Kidney glomerular epithelial cell (primary cell): ENCODE measurements at regions not wholly inside any gene's neighbourhood (a gene's known extent, or its start where the extent isn't known, plus 50 kb on each side); places are given as distances from the start of the nearest gene placed in this dataset.

Experiments used
- DNase-seq: peaks from one replicate; lab custom pipeline; 2025; lab: John Stamatoyannopoulos, UW

DNA sequence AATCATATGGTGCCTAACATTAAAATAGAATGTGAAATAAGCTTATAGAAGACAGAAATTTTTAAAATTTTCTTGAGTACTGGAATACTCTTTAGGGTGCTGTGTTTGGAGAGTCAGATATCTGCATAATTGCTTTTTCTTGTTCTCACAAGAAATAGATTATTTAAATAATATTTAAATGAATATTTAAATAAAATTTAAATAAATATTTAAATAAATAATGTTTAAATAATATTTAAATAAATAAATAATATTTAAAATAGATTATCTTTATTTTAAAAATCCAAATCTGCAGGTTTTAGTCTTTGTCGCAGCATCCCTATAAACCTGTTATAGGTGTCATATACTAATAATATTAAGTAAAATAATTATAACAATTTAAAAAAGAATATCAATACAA is 1589.4 kb downstream of the MAT2B start:
- no peak for DNase-seq

DNA sequence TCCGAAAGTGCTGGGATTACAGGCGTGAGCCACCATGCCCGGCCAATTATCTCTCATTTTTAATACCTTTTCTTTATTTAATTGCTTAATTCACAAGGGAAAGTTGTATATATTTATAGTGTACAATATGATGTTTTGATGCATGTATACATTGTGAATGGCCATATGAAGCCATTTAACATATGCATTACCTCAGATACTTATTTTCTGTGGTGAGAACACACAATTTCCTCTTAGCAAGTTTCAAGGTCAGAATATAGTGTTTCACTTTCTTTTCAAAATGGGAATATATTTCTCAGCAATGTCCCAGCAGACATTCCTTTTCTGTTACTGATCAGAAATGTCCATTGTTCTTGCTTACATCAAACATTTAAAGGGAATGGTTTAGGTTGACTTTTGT is 1596.3 kb downstream of the MAT2B start:
- DNase-seq = no peak

DNA sequence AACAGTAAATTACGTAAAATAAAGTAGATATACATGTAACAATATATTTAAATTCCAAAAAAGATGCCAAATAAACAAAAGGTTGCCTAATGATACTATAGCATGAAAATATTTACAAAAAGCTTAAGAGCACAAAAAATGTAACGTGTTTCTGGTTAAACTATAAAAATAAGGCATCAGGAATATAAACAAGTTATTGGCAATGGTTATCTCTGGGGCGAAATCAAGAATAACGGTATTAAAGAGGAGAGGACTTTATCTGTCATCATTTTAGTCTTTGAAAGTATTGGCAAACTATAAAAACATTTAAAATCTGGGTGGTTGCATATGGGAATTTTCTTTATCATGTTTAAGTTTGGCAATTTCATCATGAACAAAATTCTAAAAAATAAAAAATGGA is 1599.2 kb downstream of the MAT2B start:
- no peak for DNase-seq

DNA sequence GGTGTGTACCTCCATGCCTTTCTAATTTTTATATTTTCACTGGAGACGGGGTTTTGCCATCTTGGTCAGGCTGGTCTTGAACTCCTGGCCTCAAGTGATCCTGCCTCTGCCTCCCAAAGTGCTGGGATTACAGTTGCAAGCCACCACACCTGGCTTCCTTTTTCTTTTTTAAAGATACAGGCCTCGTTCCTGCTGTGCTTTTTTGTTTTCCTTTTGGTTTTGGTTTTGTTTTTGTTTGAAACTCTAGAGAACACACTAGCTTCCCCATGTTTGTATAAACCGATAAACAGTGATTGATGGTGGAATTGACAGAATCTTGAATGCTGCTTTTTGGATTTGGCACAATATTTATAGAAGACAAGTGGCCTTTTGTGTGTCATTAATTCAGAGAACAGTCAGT is 1603.4 kb downstream of the MAT2B start:
- no peak for DNase-seq

DNA sequence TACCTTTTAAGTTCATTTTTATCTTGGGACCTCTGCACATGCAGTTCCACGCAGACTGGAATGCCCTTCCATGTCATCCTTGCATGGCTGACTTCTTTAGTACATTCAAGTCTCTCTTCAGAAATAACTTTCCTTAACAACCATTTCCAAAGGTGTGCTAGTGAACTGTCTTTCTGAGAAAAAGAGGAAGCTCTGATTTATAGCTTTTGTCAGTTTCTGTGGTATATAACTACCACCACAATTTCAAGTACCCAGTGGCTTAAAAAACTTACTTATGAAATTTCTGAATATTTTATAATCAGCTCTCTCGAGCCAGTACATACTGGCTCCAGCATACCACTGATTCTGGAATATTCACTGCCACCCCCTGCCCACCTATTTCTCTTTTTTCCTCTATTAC is 1613.8 kb downstream of the MAT2B start:
- DNase-seq = no peak

DNA sequence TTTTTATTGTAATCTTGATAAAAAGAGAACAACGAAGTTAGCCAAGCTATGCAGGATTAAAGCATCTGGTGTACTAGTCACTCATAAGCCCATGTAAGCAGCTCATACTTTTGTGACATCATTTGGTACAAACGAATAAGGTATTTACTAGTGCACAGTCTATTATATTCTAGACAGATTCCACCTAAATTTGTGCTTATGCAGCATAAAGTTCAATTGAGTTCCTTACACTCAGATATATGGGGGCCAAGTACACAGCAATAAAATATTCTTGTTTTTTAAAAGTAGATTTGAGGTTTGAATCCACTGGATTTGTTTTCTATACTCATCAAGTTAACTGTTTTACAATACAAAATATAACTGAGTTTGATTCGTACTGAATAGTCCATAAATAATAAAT is 1621.2 kb downstream of the MAT2B start:
- no peak for DNase-seq

DNA sequence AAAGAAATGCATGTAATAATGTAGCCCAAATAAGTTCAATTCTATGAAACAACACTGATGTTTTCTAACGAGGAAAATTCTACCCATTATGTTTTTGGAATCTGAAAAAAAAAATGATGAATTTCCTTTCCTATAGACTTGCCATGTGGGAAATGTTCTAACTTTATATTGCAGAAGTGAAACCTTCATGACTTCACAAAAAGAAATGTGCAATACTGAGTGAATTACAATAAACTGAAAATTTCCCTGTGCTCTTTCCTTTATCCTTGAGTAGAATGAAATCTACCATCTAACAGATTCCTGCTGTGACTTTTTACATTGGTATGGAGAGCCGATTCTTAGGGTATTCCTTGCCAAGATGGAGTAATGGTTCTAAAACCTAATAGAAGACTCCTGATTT is 1622.5 kb downstream of the MAT2B start:
- DNase-seq = no peak

DNA sequence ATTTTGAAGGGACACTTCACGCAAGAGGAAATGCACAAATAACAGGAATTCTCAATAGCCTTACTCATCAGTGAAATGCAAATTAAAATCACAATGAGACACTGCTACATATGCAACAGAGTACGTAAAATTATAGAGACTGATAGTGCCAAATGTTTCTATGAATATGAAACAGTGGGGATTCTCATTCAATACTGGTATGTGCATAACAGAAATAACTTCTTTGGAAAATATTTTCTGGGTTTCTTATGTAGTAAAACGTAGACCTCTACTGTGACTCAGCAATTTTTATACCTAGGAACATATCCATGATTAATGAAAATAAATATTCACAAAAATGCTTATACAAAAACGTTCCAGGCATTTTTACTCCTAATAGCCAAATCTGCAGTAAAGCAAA is 1625.2 kb downstream of the MAT2B start:
- DNase-seq = no peak

DNA sequence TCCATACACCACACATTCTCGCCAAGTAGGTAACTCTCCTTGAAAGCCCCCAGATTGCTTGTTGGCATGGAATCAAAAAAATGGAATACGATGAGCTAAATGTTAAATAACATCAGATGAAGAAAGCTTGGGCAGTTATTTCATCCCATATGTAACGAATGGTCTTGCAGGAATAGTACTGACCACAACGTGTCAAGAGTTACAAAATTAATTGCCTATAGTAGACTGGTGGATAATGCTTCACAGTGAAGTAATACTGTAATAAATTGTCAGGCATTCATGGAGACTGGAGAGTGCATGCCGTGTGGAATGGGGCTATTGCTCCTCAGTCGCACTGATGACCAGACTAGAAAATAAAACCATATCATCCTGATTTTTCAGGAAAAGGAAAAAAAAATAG is 1628.7 kb downstream of the MAT2B start:
- no peak for DNase-seq

DNA sequence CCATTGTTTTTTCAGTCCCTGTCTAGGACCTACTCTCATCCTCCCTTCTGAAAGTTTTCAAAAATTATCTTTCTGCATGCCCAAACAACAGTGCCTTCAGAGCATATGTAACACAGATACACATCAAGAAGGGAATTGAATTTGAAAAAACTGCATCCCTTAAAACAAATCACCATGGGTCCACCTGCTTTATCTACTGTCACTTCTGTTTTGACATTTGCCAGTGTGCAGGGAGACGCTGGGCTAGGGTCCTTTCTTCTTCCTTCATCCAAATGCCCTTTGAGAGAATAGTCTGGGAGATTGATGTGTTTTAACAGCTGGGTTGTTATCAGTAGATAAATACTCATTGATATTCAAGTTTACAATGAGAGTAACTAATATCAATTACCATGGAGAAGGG is 1630.1 kb downstream of the MAT2B start:
- DNase-seq = no peak

DNA sequence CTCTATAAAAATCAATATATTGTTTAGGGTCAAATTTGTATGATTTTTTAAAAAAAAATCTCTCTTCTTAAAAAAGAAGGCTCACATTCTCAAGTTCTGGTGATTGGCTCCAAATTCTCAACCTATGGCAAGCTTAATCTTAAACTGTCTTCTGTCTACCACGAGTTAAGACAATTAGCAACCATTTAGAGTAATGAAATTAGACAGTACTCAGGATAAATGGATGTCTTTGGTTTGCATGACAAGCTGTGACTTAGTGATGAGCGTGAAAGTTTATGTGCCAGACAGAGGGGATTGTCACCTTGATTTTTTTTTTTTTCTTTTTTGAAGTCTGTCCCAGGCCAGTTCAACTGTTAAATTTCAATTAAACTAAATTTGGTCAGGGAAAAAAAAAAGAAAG is 1632.3 kb downstream of the MAT2B start:
- no peak for DNase-seq

DNA sequence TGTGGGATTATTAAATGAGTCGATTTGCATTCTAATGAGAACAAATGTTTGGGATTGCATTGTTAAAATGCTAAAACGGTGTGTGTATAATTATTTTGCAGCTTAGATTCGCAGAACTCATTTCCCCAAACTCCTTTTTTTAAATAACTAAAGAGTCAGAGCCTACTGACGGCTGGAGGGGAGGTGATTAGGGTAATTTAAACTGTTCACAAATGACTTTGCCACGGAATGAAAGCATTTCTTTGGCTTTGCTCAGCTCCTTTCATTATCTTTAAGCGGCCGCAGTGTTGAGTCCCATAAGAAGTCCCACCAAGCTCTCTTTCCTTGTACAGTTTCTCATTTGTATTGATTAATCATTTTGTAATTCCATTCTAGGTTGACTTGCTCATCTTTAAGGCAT is 1632.8 kb downstream of the MAT2B start:
- DNase-seq = no peak

DNA sequence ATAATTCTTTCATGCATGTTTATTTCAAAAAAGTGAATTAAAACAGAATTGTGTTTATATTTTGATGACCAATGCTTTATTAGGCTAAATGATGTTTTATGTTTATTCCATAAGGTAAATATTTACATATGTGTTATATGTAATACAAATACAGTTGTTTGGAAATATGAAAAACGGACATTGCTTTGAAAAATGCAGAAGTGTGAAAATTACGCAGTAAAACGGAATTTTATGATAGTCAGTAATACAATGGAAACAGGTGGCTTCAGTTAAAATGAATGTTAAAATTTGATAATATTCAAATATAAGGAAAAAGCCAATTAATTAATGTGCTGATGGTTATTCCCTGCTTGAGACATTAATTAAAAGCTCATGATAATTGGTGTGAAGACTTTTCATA is 1633.8 kb downstream of the MAT2B start:
- no peak for DNase-seq

DNA sequence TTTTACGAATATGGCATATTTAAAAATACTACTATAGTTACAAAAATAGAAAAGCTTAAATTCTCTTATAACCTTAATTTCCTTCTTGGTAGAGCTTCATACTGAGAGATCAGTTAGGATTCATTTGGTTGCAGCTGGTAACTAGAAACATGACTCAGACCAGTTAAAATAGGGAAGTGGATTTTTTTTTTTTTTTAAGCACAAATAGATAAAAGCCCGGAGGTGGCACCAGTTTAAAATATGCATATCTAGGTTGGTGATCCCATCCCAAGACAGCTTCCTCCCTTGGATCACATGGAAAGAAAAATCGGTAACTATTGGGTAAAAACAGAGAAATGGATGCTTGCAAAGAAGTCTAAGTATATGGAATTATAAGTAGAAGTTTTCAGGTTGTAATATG is 1634.3 kb downstream of the MAT2B start:
- DNase-seq = no peak

DNA sequence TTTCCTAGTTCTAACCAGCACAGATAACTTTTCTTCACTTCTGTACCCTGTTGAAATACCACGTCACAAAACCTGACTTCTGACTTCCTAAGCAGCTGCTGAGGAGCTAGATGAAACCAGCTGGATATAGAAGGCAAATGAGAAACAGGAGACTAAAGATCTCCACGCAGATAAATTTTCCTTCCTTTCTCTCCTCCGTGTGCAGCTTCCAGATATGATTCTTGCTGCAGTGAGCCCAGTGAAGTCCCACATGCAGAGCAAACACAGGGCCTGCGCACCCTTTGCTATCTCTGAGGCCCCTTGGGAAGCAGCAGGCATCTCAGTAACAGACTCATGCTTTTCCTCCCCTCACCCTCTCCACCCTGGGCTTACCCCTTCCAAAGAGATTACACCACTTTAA is 1638.3 kb downstream of the MAT2B start:
- DNase-seq = no peak

DNA sequence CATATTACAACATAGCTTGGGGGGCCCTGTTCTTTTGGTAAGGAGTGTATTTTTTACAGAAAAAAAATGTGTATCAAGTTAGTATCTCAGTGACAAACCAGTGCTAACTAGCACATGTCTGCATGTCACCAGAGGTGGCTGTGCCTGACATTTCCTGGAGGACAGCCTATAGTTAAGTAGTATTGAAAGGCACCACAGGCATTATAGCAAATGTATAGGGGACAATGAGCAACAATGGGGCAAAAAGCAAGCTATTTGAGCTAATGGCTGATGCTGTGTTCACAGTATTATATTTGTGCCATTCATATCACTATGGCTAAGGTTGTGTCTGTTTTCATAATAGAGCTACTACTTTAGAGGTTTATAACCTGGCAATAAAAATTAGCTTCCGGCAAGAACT is 1644.0 kb downstream of the MAT2B start:
- no peak for DNase-seq

DNA sequence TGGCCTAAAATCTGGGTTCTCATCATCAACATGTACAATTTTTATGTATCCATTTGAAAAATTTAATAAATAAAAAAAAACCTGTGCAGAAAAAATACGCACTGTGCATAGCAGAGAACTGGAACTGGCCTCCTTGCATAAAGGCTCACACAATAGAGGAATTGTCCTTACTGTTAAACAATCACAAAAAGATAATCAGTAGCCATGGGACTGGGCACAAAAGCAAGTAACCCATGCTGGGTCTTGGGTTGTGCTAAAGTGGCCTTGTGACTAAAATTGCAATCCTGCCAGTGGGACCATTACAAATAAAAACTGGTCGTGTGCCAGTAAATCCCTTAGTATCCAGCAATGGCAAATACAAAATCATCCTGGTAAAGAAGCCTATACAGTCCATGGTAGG is 1646.6 kb downstream of the MAT2B start:
- DNase-seq = no peak

DNA sequence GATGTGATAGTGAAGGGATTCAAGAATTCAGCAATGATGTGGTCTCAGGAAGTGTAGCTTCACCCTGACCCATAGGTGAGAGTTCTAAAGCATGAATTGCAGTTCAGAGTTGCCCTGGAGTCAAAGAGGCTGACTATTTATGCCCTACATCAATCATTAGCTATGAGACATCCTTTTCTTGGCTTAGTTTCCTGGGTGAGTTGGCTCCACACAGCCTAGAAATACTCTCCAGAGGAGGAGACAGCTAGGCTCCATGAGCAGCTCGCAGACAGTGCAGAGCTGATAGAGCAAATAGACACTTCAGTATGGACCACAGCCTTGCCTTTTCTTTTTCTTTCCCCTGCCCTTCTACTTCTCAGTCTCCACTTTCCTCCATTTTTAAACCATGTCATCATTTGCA is 1651.8 kb downstream of the MAT2B start:
- peak; percentile 52 for DNase-seq

DNA sequence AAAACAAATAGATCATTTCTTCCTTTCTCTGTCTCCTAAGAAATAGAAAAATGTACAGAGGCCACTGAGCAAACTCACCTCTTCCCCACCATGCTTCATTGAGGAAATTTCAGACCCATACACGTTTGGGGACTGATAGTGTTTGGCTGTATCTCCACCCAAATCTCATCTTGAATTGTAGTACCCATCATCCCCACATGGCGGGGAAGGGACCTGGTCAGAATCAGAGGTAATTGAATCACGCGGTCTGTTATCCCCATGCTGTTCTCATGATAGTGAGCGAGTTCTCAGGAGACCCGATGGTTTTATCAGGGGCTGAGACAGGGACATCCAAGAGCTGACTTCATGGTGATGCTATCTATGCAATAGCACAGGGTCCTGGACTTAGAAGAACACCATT is 1655.8 kb downstream of the MAT2B start:
- no peak for DNase-seq

DNA sequence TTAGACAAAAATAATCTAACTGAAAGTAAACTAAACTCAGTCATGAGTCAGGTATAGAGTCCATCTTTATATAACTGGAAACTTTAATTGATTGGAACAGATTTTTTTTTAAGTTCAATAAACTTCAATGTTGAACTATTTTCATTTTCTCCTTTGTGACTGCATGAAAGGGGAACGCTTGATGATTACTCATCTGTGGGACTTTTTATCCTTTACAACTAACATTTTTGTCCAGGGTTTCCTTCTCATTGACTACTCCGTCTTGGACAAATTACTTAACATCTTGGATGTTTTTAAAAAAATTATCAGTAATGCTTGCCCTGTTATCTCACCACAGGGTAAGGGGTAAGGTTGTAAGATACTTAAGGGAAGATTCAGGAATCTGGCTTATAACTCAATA is 1658.4 kb downstream of the MAT2B start:
- DNase-seq = no peak

DNA sequence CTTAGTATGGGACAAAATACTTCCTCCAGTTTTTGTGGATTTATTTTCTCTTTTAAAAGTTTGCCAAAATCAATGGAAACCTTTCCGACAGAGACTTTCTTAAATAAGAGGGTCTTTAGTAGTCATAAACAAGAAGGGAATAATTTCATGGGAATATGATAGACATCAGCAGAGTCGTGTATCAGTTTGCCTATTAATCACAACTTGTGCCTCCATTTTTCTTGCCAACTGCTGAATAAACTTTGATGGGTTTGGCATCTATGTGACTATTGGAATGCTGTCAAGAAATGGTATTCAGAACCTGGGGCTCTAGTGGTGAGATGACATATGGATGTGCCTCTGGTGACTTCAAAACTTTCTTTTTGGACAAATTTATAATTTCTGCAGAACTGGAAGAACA is 1668.2 kb downstream of the MAT2B start:
- DNase-seq = no peak

DNA sequence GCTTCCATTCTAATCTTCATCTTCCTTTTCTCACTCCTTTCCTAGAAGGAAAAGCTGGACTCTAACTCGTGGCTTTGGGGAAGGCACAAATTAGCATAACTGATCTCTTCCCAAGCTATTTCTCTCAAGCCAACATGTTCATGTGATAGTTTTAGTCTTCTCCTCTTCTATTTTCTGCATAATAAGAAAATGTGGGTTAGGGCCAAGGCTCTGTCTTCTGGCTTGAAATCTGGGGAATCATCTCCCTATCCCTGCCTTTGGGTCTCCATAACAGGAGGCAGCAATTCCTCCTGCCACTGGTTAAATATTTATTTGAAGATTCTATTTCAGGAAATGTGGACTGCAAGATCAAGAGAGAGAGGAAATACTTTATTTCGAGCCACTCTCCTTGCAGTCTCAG is 1669.6 kb downstream of the MAT2B start:
- DNase-seq = no peak

DNA sequence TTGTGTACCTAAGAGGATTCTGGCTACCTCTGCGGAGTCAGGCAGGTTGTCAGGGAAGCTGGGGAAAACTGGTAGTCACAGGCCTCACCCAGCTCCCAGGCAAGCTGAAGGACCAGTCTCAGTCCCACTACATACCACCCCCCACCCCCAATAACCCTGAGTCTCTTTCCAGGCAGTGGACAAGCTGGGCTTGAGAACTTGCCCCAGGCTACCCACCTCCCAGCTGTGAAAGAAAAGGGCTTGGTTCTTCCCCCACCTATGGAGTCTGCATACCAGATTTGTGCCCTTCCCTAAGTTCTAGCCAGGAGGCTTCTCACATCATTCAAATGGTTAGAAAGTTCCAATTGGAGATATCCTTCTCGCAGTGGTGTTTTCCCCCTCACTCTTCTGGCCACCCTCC is 1678.8 kb downstream of the MAT2B start:
- DNase-seq = no peak

DNA sequence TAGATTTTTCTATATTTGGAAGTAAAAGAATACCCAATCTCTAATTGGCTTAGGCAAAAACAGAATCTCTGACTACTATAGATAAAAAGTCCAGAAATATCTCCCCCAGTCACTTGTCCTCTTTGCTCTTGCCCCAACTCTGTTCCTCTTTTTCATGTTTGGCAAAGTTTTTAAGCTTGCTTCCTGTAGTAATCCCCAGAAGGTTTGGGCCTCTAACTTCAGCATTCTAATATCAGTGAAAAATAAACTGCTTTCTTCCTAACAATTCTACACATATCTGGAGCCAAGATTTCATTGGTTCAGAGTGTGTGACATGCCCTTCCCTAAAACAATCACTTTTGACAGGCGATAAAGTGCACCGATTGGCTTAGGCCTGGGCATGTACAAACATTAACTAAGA is 1680.3 kb downstream of the MAT2B start:
- no peak for DNase-seq

DNA sequence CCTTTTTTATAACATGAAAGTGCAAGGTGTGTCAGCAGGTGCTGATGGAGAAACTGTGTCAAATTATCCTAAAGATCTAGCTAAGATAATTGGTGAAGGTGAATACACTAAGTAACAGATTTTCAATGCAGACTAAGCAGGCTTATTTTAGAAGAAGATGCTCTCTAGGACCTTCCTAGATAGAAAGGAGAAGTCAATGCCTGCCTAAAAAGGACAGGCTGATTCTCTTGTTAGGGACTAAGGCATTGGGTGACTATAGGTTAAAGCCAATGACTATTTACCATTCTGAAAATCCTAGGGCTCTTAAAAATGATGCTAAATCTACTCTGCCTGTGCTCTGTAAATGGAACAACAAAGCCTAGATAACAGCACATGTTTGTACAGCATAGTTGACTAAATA is 1682.4 kb downstream of the MAT2B start:
- no peak for DNase-seq
